Ureter (tissue), 1 donor: ENCODE measurements at regions not wholly inside any gene's neighbourhood (a gene's known extent, or its start where the extent isn't known, plus 50 kb on each side); places are given as distances from the start of the nearest gene placed in this dataset.
"Not testable (repeated sequence)": the region's sequence is repeated elsewhere in the genome, so short reads cannot be mapped to it uniquely, and the experiment has no call there.

Experiments used
- DNase-seq: peaks from one replicate; pipeline ENCODE4 v3.0.0-alpha.2; 2020; ENCODE audit warnings: low spot score
- donor health status: DM: yes; HTN: yes; CAD: no.

GRCh38 chr12:75760573-75761294, 249.3 kb upstream of the KRR1 start:
- no peak for DNase-seq

DNA sequence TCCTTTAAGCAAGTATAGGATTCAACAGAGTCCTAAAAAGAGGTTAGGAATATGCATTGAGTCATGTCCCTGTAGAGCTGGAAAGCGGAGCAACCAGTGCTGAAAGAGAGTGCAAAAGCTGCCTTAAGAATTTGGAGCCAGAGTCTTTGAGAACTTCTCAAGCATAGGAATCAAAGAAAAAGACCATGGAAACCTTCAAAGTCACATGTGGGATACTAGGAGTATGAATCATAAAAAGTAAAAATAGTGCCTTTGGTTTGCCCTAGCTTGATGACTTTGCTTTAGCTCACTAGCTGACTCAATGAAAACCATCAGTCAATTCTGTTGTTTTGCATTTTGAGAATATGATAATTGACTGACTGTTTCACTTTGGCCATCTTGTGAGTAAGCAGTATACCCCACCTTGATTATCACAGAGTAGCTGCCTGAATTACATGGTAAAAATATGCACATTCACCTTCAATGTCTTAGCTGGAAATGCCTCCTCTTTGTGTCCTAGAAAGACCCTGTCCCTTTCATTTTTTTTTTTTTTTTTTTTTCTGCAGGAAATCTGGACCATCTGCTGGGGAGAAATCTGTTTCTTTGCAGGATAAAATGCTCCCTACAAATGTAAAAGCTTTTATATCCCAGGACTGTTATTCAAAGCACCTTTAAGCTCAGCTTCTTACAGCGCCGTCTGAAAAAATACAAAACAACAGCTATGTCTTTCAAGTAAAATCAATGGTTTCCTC, 248.6 kb upstream of the KRR1 start:
- DNase-seq = no peak

GRCh38 chr12:75759196-75759595, 247.8 kb upstream of the KRR1 start:
- DNase-seq = no peak

DNA sequence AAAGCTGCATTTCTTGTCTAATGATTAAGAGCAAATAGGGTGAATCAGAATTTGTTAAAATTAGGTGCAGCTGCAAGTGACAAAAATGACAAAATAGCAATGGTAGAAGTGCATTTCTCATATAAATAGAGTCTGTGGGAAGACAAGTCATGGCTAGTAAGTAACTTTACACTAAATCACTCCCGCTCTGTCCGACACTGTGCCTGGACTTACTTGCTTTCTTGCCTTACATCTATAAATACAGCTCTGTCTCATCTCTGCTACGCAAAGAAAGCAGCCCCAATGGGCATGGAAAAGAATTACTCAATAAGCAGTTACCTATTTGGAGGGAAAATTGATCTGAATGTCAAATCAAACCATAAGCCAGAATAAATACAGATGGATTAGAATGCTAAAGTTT, 245.4 kb upstream of the KRR1 start:
- DNase-seq = no peak

DNA sequence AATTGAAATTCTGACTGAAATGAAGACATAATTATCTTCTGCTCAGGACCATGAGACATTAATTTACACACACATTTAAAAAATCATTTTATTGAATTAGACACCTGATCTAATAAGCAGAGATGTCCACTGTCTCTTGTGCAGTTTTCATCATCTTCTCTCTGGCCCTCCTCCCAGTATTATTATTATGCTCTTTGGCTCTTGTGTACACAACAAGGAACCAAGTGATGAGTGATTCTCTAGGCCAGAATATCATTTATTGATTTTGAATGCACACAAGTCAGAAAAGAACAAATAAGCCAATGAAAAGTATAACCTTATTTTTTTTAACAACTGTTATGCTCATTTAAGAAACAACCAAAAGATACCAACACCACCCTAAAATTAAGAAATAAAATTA, 244.7 kb upstream of the KRR1 start:
- no peak for DNase-seq

DNA sequence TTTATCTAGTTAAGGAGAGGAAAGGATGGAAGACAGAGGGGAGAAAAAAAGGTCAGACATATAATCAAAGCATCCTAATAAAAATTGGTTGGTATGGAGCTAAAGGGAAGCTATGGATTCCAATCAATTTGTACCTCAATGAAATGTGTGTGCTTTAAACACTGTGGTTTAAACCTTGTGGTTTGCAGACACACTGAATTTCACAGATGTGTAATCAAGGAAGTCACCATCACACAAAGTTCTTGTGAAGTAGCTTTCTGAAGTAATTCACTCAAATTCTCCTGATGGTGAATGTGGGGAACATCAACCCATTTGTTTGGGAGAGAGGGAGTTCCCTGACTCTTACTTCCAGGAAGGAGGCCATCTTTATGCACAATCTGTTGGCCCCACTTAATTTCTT, 243.3 kb upstream of the KRR1 start:
- no peak for DNase-seq

GRCh38 chr12:75754141-75754540, 242.7 kb upstream of the KRR1 start:
- DNase-seq = no peak

GRCh38 chr12:75751769-75752471, 240.5 kb upstream of the KRR1 start:
- no peak for DNase-seq

DNA sequence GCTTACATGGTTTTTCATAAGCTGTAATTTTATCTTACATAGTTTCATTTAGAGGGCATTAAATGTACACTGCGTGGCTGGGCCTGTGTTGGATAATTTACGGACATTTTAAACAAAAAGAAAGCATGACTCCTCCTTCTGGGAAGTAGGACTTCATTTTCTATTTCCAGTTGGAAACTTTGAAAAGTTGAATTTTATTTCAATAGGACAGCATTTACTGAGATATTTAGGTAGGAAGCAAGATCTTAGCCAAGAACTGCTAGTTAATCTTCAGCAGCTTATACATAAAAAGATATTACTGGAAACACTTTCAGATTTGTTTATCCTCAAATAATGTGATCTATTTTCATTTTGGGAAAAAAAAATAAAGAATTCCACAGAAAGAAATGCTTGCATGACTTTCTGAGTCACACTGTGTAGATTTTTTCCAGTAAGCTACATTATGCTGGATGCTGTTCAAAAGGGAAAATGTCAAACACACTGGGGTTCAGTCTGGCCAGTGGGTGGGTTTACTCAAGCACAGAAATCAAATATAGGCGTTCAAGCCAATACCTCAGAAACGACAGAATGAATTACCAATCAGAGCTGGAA, 239.4 kb upstream of the KRR1 start:
- DNase-seq = no peak

GRCh38 chr12:75748990-75749389, 237.6 kb upstream of the KRR1 start:
- not testable (repeated sequence) for DNase-seq

DNA sequence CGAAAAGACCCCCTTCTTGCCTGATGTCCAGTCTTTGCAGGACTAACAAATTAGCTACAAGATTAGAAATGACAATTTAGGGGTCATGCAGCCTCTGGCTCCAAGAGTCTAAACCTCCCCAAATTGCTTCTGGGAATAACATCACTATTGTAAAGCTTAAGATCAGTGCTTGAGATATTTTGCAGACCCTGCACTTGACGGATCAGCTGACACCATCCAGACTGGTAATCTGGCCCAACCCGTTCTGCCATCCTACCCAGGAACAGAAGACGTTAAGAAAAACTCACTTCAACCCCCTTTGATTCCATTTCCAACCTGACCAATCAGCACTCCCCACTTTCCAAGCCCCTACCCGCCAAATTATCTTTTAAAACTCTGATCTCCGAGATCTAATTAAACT, 236.7 kb upstream of the KRR1 start:
- no peak for DNase-seq

GRCh38 chr12:75747572-75748021, 236.2 kb upstream of the KRR1 start:
- DNase-seq = no peak

DNA sequence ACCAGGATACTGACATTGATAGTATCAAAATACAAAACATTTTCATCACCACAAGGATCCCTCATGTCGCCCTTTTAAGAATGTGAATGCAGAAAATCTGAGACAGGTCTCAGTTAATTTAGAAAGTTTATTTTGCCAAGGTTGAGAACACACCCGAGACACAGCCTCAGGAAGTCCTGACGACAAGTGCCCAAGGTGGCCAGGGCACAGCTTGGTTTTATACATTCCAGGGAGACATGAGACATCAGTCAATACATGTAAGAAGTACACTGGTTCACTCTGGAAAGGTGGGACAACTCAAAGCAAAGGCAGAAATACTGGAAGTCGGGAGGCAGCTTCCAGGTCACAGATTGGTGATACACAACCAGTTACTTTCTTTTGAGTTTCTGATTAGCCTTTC, 235.2 kb upstream of the KRR1 start:
- DNase-seq = no peak

GRCh38 chr12:75744607-75745256, 233.3 kb upstream of the KRR1 start:
- DNase-seq = no peak

- DNase-seq = no peak
These were observed 231.6 kb upstream of the KRR1 start for GRCh38 chr12:75742961-75743360.

GRCh38 chr12:75742048-75742447, 230.6 kb upstream of the KRR1 start:
- no peak for DNase-seq

GRCh38 chr12:75739912-75740311, 228.5 kb upstream of the KRR1 start:
- DNase-seq = no peak

GRCh38 chr12:75739098-75739497, 227.7 kb upstream of the KRR1 start:
- not testable (repeated sequence) for DNase-seq

DNA sequence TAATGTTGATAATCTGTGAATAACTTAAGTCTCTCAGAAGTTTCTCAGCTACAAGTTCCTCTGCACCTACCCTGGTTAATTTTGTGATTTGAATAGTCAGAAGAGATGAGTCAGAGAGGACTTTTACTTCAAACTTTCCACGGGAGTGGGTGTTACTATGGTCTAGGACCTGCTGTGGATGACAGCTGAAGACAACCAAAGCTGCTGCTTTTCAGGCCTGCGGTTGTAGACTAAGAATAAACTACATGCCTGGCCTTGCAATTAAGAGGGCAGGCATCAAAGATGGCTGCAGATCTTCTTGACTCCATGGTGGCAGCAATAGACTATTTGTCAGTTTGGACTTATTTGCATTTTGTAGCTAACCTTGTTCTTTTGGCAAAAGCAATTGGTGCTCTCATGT, 227.1 kb upstream of the KRR1 start:
- no peak for DNase-seq

DNA sequence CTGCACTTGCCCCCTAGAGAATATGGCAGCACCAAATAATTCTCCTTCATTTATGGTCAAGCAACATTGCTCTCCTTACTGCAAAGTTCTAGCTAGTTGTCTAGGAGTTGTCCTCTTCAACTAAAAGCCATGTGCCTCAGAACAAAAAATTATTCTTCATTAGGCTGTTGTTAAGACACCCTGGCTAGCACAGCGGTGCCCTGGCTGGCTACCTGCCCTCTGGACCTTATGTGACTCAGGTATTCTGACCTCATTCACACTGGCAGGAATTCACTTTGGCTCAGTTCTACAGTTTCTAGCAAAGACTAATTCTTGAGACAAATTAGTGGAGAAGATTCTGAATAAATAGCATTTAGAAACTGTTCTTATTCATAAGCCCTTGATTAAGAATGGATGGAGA, 224.4 kb upstream of the KRR1 start:
- DNase-seq = no peak

- no peak for DNase-seq
These were observed 217.4 kb upstream of the KRR1 start for GRCh38 chr12:75728826-75729225.

GRCh38 chr12:75727577-75727976, 216.2 kb upstream of the KRR1 start:
- no peak for DNase-seq
